ENCODE measurements at regions not wholly inside any gene's neighbourhood (a gene's known extent, or its start where the extent isn't known, plus 50 kb on each side); places are given as distances from the start of the nearest gene placed in this dataset. TPM values are rescaled to one million over a fixed set of nuclear protein-coding genes. Genes with fewer than 3 reads are reported as not detected.

Small RNA genes lying in the stretch of these regions (small RNA-seq; reads per million reads assigned to genes)
- gene AC244023.1 = not detected

All from osteoblast (primary cell).